Brain microvascular endothelial cell (primary cell): ENCODE measurements at regions not wholly inside any gene's neighbourhood (a gene's known extent, or its start where the extent isn't known, plus 50 kb on each side); places are given as distances from the start of the nearest gene placed in this dataset.

Source experiments
- DNase-seq: peaks from one replicate; pipeline ENCODE4 v3.0.0-alpha.2; 2020
- H3K27ac ChIP-seq: fragments of 250-450 bp; sonication (Bioruptor Pico); 2 replicates; pipeline ENCODE4 v1.5.1; 2020; ENCODE audit warnings: mild to moderate bottlenecking, moderate library complexity
- H3K27me3 ChIP-seq: fragments of 250-450 bp; sonication (Bioruptor Pico); replicated peaks from 2 replicates; pipeline ENCODE4 v1.5.1; 2020; ENCODE audit warnings: mild to moderate bottlenecking
- H3K36me3 ChIP-seq: fragments of 250-450 bp; sonication (Bioruptor Pico); replicated peaks from 2 replicates; pipeline ENCODE4 v1.5.1; 2020; ENCODE audit warnings: mild to moderate bottlenecking
- H3K4me3 ChIP-seq: 2 replicates; pipeline ENCODE4 v1.5.1; 2011; ENCODE audit warnings: low read depth, mild to moderate bottlenecking, control low read depth, low read length, moderate library complexity
- in situ Hi-C: cut with HindIII; loops from 2 replicates; pipeline ENCODE4 v1.10.0; 2017; ENCODE audit warnings: low sequenced_read_pairs, low pct_ligation_motif_present
- TF ChIP-seq, protein P1 (sequence below): IDR thresholded peaks from 2 replicates; pipeline ENCODE4 v1.5.1; 2011; ENCODE audit warnings: low read depth, mild to moderate bottlenecking, moderate library complexity, low read length, control low read depth, inconsistent platforms; ENCODE audit errors: missing control alignments

DNA sequence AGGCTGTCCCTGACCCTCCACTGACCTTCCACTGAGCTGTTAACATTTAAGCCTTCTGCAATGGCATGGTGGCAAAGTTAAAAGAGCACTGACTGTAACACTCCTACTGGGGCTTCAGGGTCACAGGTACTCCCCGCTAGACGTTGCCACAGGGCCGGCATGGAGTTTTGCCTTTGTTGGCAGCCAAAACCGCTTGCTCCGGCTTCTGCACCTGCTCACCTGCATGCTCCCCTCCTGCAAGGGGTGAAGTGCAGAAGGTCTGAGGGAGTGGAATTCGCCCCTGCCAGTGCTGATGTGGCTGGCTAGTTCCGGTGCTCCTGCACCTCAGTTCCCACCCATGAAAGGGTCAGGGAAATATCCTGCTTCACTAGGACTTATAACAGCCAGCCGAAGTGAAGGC, 571.4 kb downstream of the RAPGEF2 start:
- TF ChIP-seq, protein P1, sequence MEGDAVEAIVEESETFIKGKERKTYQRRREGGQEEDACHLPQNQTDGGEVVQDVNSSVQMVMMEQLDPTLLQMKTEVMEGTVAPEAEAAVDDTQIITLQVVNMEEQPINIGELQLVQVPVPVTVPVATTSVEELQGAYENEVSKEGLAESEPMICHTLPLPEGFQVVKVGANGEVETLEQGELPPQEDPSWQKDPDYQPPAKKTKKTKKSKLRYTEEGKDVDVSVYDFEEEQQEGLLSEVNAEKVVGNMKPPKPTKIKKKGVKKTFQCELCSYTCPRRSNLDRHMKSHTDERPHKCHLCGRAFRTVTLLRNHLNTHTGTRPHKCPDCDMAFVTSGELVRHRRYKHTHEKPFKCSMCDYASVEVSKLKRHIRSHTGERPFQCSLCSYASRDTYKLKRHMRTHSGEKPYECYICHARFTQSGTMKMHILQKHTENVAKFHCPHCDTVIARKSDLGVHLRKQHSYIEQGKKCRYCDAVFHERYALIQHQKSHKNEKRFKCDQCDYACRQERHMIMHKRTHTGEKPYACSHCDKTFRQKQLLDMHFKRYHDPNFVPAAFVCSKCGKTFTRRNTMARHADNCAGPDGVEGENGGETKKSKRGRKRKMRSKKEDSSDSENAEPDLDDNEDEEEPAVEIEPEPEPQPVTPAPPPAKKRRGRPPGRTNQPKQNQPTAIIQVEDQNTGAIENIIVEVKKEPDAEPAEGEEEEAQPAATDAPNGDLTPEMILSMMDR: no peak
- no peak overlapping the region for H3K27ac ChIP-seq
- in situ Hi-C loops: no loop called here

DNA sequence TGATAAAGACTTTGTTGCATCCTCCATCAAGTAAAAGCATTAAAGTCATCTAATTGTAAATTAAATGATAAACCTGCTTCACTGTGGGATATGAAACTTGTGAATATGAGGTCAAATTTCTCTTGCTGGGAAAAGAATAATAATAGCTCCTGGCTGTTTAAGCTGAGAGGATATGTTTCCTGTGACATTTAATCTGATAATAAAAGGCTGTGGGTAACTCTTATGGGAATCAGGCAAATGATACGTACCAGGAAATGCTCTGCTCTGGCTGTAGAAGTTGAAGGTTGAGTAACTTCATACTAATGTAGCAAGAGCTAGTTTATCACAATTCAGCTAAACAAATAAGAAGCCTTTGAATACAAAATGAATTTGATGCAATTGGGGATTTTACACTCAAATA, 574.6 kb downstream of the RAPGEF2 start:
- TF ChIP-seq, protein P1: no peak
- H3K4me3 ChIP-seq: no peak overlapping the region
- no peaks in the 10 kb centered on the region for H3K36me3 ChIP-seq
- DNase-seq: peak; percentile 27
- no peak overlapping the region for H3K27ac ChIP-seq
- no peaks in the 10 kb centered on the region for H3K27me3 ChIP-seq
- in situ Hi-C loops: no loop called here

More for the DNA sequence above, 571.4 kb downstream of the RAPGEF2 start:
- no peak for DNase-seq
- no peaks in the 10 kb centered on the region for H3K27me3 ChIP-seq
- H3K4me3 ChIP-seq: no peak overlapping the region
- H3K36me3 ChIP-seq: no peaks in the 10 kb centered on the region

GRCh38 chr4:159682996-159683395, 580.1 kb downstream of the RAPGEF2 start:
- no peak overlapping the region for H3K4me3 ChIP-seq
- TF ChIP-seq, protein P1: no peak
- no peak for DNase-seq
- in situ Hi-C loops: no loop called here
- H3K36me3 ChIP-seq: no peaks in the 10 kb centered on the region
- no peak overlapping the region for H3K27ac ChIP-seq
- no peaks in the 10 kb centered on the region for H3K27me3 ChIP-seq

- TF ChIP-seq, protein P1: no peak
- Histone ChIP-seq H3K36me3 (no peaks in the 10 kb centered on the region), H3K4me3 (no peak overlapping the region), H3K27me3 (no peaks in the 10 kb centered on the region), H3K27ac (no peak overlapping the region)
- DNase-seq: no peak
- in situ Hi-C loops: no loop called here
Measured at GRCh38 chr4:159684061-159684460, 581.2 kb downstream of the RAPGEF2 start.

DNA sequence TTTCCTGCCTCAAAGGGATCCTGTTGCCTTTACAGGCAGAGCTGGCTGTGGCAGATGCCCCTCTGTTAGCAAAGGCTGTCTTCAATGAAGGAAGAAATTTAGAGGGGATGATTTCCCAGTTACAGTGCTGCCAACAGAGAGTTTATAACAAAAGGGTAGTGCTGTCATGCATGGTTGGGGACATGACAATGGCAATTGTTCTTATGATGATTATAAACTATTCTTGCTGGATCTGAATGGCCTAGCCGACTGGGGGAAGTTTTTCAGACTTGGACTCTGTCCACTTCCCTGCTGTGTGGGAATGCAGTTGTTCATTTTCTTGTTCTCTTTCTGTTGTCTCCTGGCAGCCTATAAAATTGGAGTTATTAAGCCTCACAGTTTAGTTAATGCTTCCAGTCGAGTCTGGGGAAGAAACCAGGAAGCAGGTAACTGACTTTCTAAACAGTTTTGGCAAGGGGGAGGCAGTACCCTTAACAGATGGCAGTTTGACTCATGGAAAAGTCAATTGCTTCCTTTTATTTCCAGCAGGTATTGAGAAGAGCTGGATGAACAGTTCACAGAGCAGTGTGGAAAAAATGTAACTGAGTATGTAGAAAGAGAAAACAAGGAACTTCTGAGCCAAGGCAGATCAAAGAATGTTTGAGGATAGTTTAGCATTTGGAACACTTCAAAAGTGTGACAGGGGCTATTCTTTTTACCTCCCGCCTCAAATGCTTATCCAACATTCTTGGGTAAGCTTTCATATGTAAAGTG, 582.6 kb downstream of the RAPGEF2 start:
- H3K36me3 ChIP-seq: no peaks in the 10 kb centered on the region
- in situ Hi-C loops: no loop called here
- H3K27me3 ChIP-seq: no peaks in the 10 kb centered on the region
- TF ChIP-seq, protein P1: no peak
- peak; percentile 27 for DNase-seq
- H3K4me3 ChIP-seq: no peak overlapping the region
- no peak overlapping the region for H3K27ac ChIP-seq

GRCh38 chr4:159689526-159689925, 586.6 kb downstream of the RAPGEF2 start:
- no peak for DNase-seq
- Histone ChIP-seq H3K27ac (no peak overlapping the region), H3K36me3 (no peaks in the 10 kb centered on the region), H3K4me3 (no peak overlapping the region), H3K27me3 (no peaks in the 10 kb centered on the region)
- in situ Hi-C loops: no loop called here
- TF ChIP-seq, protein P1: no peak
